ENCODE measurements at regions not wholly inside any gene's neighbourhood (a gene's known extent, or its start where the extent isn't known, plus 50 kb on each side); places are given as distances from the start of the nearest gene placed in this dataset.
"Not testable (repeated sequence)": the region's sequence is repeated elsewhere in the genome, so short reads cannot be mapped to it uniquely, and the experiment has no call there.

DNA sequence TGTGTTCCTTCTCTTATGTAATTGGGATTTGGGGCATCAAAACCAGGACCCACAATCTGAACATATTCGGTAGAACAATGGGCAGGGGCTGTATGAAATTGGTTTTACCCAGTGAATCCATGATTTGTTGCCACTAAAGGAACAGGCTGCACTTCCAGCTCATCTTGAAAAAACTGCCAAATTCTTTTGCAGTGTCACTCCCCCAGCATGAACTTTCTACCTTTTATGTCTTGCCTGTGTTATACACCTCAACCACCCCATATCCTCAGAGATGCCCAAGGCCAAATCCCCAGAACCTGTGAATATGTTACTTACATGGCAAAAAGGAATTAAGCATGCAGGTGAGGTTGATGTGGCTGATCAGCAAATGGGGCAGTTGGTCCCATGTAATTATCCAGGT lies 280.2 kb upstream of the ECI2 start:
- Histone ChIP-seq H2AFZ (ENCODE audit: low read length) (no peak overlapping the region), H3K9me3 (ENCODE audit: low read length) (no peaks in the 10 kb centered on the region), H3K9me2 (replicated peaks; ENCODE audit: low read length) (no peaks in the 10 kb centered on the region), H3K27me3 (ENCODE audit: low read length) (no peaks in the 10 kb centered on the region), H3F3A (ENCODE audit: low read length, unreplicated experiment) (no peaks in the 10 kb centered on the region), H3K4me3 (ENCODE audit: low read length) (no peak overlapping the region), H3K9ac (ENCODE audit: low read length) (no peak overlapping the region), H3K79me2 (ENCODE audit: low read length) (no peaks in the 10 kb centered on the region), H3K36me3 (ENCODE audit: low read depth, low read length) (no peaks in the 10 kb centered on the region), H3K27ac (ENCODE audit: low read length) (no peak overlapping the region), H3K4me1 (ENCODE audit: insufficient read depth, low read length) (no peaks in the 10 kb centered on the region), H3K4me2 (ENCODE audit: low read length) (no peak overlapping the region), H4K20me1 (ENCODE audit: low read length) (no peaks in the 10 kb centered on the region)
- BruUV-seq (replicated peaks): no TSS peak
- intact Hi-C loops (cut with micrococcal nuclease): no loop called here
- ChIA-PET CTCF (no interaction called here), POLR2A (ENCODE audit: unreplicated experiment) (no interaction called here)
- TF ChIP-seq EZH2 (IDR thresholded peaks at IDR 0.05; ENCODE audit: low read length, unreplicated experiment) (no peak), EZH2phosphoT487 (IDR thresholded peaks at IDR 0.05; ENCODE audit: borderline replicate concordance, low read length) (no peak)
- TF ChIP-seq, protein P1, sequence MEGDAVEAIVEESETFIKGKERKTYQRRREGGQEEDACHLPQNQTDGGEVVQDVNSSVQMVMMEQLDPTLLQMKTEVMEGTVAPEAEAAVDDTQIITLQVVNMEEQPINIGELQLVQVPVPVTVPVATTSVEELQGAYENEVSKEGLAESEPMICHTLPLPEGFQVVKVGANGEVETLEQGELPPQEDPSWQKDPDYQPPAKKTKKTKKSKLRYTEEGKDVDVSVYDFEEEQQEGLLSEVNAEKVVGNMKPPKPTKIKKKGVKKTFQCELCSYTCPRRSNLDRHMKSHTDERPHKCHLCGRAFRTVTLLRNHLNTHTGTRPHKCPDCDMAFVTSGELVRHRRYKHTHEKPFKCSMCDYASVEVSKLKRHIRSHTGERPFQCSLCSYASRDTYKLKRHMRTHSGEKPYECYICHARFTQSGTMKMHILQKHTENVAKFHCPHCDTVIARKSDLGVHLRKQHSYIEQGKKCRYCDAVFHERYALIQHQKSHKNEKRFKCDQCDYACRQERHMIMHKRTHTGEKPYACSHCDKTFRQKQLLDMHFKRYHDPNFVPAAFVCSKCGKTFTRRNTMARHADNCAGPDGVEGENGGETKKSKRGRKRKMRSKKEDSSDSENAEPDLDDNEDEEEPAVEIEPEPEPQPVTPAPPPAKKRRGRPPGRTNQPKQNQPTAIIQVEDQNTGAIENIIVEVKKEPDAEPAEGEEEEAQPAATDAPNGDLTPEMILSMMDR (conservative IDR thresholded peaks at IDR 0.05; ENCODE audit: low read depth, low read length): no peak
- ATAC-seq: no peak
- DNase-seq: peak; percentile 15

DNA sequence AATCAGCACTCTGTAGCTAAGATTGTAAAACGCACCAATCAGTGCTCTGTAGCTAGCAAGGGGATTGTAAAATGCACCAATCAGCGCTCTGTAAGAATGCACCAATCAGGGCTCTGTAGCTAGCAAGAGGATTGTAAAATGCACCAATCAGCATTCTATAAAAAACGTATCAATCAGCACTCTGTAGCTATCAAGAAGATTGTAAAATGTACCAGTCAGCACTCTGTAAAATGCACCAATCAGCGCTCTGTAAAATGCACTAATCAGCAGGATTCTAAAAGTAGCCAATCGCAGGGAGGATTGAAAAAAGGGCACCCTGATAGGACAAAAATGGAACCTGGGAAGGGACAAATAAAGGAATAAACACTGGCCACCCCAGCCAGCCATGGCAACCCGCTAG lies 278.7 kb upstream of the ECI2 start:
- H3K36me3 ChIP-seq (ENCODE audit: low read depth, low read length); POLR2A ChIA-PET (ENCODE audit: unreplicated experiment); H2AFZ ChIP-seq (ENCODE audit: low read length); H3K4me1 ChIP-seq (ENCODE audit: insufficient read depth, low read length); CTCF ChIA-PET; H3K9me2 ChIP-seq (replicated peaks; ENCODE audit: low read length); BruUV-seq (replicated peaks); H3K9ac ChIP-seq (ENCODE audit: low read length); intact Hi-C loops (cut with micrococcal nuclease); H4K20me1 ChIP-seq (ENCODE audit: low read length); H3K27ac ChIP-seq (ENCODE audit: low read length); H3K79me2 ChIP-seq (ENCODE audit: low read length); ATAC-seq; DNase-seq; H3F3A ChIP-seq (ENCODE audit: low read length, unreplicated experiment); H3K4me2 ChIP-seq (ENCODE audit: low read length); H3K27me3 ChIP-seq (ENCODE audit: low read length); H3K9me3 ChIP-seq (ENCODE audit: low read length); H3K4me3 ChIP-seq (ENCODE audit: low read length): not testable (repeated sequence)

DNA sequence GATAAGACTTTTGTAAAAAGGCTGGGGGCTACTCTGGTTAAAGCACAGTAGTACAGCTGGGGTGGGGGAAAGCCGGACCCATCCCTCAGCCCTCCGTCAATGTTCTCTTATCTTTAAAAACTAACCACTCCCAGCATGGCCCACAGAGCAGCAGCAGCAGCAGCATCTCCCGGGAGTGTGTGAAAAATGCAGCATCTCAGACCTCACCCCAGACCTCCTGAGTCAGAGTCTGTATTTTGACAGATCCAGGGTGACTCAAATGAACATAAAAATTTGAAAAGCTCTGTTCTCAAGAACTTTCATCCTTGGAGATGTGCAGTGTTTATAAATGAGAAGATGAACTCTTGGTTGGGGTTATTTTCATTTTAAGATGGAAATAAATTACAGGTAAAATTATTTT lies 277.7 kb upstream of the ECI2 start:
- CTCF ChIA-PET: interaction anchor here (0.6 to 0.7 kb wide), 2 partner anchors 19 to 42 kb away, joined by 3 to 4 read pairs; no protein-coding TSS in a partner anchor
- no peaks in the 10 kb centered on the region for H3K36me3 ChIP-seq (ENCODE audit: low read depth, low read length)
- POLR2A ChIA-PET (ENCODE audit: unreplicated experiment): no interaction called here
- ATAC-seq (no peak), DNase-seq (no peak)
- no peaks in the 10 kb centered on the region for H3K9me2 ChIP-seq (replicated peaks; ENCODE audit: low read length)
- intact Hi-C loops (cut with micrococcal nuclease): no loop called here
- TF ChIP-seq EZH2phosphoT487 (IDR thresholded peaks at IDR 0.05; ENCODE audit: borderline replicate concordance, low read length): no peak
- no peak for TF ChIP-seq EZH2 (IDR thresholded peaks at IDR 0.05; ENCODE audit: low read length, unreplicated experiment)
- TF ChIP-seq, protein P1 (conservative IDR thresholded peaks at IDR 0.05; ENCODE audit: low read depth, low read length): no peak
- no TSS peak for BruUV-seq (replicated peaks)
- no peak overlapping the region for H3K9ac ChIP-seq (ENCODE audit: low read length)
- no peak overlapping the region for H3K4me3 ChIP-seq (ENCODE audit: low read length)
- H3K79me2 ChIP-seq (ENCODE audit: low read length): no peaks in the 10 kb centered on the region
- no peaks in the 10 kb centered on the region for H4K20me1 ChIP-seq (ENCODE audit: low read length)
- no peak overlapping the region for H2AFZ ChIP-seq (ENCODE audit: low read length)
- no peaks in the 10 kb centered on the region for H3K9me3 ChIP-seq (ENCODE audit: low read length)
- no peaks in the 10 kb centered on the region for H3K4me1 ChIP-seq (ENCODE audit: insufficient read depth, low read length)
- H3K27ac ChIP-seq (ENCODE audit: low read length): no peak overlapping the region
- no peaks in the 10 kb centered on the region for H3F3A ChIP-seq (ENCODE audit: low read length, unreplicated experiment)
- no peaks in the 10 kb centered on the region for H3K27me3 ChIP-seq (ENCODE audit: low read length)
- H3K4me2 ChIP-seq (ENCODE audit: low read length): no peak overlapping the region
